ENCODE measurements at regions not wholly inside any gene's neighbourhood (a gene's known extent, or its start where the extent isn't known, plus 50 kb on each side); places are given as distances from the start of the nearest gene placed in this dataset.

DNA sequence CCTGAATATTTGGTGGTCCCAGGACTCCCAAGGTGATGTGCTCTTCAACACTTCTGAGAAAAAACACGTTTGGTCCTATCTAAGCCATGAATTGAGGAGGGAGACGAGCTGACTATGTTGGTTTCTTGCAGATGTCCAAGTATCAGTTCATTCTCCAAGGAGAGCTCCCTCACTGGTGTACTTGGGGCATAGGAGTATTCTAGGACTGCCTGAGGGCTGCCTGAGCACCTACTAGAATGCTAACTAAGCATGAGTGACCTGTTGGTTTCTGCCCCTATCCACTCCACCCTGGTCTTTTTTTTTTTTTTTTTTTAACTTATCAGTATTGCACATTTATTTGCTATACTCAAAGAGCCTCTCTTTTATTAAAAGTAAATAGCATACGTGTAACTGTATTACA, 200.5 kb upstream of the FANCL start:
- DNase-seq (ENCODE audit: low read depth), result no peak
- TF ChIP-seq, protein P1, sequence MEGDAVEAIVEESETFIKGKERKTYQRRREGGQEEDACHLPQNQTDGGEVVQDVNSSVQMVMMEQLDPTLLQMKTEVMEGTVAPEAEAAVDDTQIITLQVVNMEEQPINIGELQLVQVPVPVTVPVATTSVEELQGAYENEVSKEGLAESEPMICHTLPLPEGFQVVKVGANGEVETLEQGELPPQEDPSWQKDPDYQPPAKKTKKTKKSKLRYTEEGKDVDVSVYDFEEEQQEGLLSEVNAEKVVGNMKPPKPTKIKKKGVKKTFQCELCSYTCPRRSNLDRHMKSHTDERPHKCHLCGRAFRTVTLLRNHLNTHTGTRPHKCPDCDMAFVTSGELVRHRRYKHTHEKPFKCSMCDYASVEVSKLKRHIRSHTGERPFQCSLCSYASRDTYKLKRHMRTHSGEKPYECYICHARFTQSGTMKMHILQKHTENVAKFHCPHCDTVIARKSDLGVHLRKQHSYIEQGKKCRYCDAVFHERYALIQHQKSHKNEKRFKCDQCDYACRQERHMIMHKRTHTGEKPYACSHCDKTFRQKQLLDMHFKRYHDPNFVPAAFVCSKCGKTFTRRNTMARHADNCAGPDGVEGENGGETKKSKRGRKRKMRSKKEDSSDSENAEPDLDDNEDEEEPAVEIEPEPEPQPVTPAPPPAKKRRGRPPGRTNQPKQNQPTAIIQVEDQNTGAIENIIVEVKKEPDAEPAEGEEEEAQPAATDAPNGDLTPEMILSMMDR (IDR thresholded peaks at IDR 0.05; ENCODE audit: control insufficient read depth, extremely low read depth, insufficient read depth), result no peak
- H3K4me3 ChIP-seq (ENCODE audit: low read depth, low read length), result no peak overlapping the region

DNA sequence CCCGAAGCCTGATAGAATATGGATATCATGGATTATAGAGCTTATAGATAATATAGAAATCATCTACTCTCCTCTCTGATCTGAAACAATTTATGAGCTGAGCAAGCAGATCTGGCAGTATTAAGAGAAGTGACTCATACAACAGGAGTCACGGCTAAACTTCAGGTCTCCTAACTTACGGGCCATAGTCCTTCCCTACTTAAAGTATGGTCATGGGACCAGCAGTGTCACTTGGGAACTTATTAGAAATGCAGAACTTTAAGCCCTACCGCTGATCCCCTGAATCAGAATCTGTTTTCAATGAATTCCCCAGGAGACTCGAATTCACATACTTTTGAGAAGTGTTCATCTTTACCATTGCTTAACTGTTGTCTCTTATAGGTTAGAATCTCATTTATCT, 195.7 kb upstream of the FANCL start:
- DNase-seq (ENCODE audit: low read depth), result no peak
- TF ChIP-seq, protein P1 (IDR thresholded peaks at IDR 0.05; ENCODE audit: control insufficient read depth, extremely low read depth, insufficient read depth), result no peak
- H3K4me3 ChIP-seq (ENCODE audit: low read depth, low read length), result no peak overlapping the region

DNA sequence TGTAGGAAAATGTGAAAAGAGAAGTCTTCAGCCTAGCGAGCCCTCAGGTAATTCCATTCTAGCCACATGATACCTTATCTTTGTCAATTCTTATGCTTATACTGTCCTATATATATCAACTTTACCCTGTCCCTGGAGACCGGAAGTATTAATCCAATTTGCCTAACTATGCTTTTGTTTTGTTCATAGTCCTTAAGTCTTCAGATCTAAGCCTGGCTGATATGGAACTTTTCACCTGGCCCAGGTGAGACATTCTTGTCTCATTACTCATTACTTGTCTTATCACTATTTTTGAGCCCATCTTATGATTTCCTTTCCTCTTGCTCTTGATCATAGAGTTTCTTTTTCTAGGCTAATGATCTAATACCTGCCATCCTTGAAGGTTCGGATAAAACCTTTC, 194.1 kb upstream of the FANCL start:
- no peak overlapping the region for H3K4me3 ChIP-seq (ENCODE audit: low read depth, low read length)
- DNase-seq (ENCODE audit: low read depth), result no peak
- TF ChIP-seq, protein P1 (IDR thresholded peaks at IDR 0.05; ENCODE audit: control insufficient read depth, extremely low read depth, insufficient read depth), result no peak

DNA sequence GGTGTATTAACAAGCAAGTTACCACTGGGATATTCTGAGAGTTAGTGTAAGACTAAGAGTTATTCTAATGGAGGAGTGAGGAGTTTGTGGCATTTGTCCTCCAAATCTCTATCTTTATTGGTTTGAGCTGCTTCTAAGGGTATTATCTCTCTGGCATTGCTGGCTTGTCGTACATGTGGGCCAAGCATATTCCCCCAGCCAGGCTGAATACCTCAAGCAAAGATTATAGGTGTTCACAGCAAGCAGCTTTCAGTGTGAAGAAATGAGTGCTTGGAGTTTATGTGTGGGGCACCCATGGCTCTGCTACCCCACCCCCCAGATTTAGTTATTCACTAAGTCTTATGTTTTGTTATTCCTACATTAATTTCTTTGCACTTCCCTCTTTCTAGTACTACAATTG, 193.6 kb upstream of the FANCL start:
- no peak for DNase-seq (ENCODE audit: low read depth)
- no peak overlapping the region for H3K4me3 ChIP-seq (ENCODE audit: low read depth, low read length)
- TF ChIP-seq, protein P1 (IDR thresholded peaks at IDR 0.05; ENCODE audit: control insufficient read depth, extremely low read depth, insufficient read depth), result no peak

DNA sequence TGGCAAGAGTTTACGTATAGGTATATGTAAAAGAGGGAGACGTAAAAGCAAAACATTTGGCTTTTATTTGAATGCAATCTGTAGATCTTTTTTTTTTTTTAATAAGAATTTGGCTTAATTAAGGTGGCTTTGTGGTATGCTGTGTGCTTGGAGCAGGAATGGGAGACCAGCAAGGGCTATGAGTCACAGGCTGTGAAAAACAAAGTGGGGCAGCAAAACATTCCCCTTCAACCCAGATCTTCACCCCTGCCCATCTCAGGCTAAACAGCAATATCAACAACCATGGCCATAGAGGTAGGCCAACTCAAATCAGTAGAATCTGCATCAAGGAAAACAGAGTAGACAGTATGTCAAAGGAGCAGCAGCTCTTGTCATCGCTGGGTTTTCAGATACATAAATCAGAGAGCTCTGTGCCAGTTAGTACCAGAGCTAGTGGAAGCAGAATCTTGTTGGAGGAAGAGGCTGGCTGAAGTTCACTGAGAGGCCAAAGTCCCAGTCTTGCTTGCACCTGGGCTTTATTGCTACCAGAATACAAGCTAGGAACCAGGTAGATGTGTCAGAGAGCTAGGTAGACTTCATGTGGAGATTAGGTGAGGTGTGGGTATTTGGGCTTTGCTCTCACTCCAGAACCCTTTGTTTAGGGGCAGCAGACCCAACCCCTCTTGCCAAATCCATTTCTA, 191.5 kb upstream of the FANCL start:
- no peak overlapping the region for H3K4me3 ChIP-seq (ENCODE audit: low read depth, low read length)
- TF ChIP-seq, protein P1 (IDR thresholded peaks at IDR 0.05; ENCODE audit: control insufficient read depth, extremely low read depth, insufficient read depth), result no peak
- DNase-seq (ENCODE audit: low read depth), result no peak

DNA sequence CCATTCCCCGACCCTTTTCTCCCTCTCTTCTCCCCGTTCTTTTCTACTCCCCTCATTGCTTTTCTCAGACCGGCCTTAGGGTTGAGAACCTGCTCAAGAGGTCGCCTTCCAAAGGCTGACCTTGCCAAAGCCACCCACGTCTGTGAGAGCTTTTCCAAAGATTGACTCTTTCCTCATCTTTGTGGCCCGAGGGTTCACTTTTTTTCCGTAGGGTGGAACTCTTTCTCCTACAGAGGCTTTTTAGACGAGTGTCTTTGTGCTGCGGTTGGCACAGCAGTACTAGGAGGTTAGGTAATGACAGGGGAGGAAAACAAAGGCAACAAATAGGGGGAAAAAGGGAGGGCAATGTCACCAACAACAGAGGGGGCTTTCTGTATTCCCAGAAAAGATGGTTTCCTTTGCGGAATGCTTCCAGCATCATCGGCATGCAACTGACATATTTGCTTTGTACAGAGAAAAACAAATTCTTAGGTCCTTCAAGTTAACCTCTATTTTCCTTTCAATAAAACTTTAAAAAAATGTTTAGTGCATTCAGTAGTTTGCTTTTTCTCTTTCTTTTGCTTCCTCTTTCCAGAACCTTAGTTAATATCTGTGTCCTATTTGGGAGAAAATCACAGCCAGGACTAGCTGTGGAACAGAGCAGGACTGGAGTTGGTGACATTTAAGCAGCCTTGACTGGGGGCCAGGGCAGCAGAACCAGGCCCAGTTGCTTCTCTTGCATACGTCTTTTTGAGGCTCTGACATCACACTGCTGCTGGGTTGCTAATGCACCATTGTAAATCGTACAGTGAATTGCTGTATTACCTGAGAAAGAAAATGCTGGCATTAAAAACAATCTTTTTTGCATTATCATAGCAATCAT, 188.1 kb upstream of the FANCL start:
- TF ChIP-seq, protein P1 (IDR thresholded peaks at IDR 0.05; ENCODE audit: control insufficient read depth, extremely low read depth, insufficient read depth), result no peak
- no peak for DNase-seq (ENCODE audit: low read depth)
- H3K4me3 ChIP-seq (ENCODE audit: low read depth, low read length), result no peak overlapping the region
